ENCODE measurements at regions not wholly inside any gene's neighbourhood (a gene's known extent, or its start where the extent isn't known, plus 50 kb on each side); places are given as distances from the start of the nearest gene placed in this dataset.
"Not testable (repeated sequence)": the region's sequence is repeated elsewhere in the genome, so short reads cannot be mapped to it uniquely, and the experiment has no call there.

DNA sequence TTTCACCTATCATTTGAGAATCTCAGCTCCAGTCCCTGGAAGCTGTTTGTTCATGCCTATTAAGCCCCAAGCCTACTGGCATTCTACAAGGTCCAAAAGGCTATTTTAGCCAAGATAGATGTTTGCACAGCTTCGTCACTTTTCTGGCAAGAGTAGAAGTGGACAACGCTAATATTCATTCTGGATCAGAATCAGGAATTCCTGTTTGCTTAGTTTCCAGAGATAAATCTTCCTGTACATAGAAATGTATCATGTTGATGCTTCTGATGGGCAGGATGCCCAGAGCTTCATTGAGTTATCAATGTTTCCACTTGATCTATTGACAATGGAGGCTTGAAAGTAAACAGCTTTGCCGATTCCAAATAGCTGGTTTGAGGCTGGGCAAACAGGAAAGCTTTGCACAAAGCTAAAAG lies 260.7 kb upstream of the CA10 start:
- H3K9me3 ChIP-seq = peaks cover 0 to 3% (median 0%) of the 10 kb centered on the region in 4 donors
- DNase-seq = peak; percentile 18 to 89
- no peaks in the 10 kb centered on the region for H3K27me3 ChIP-seq
- H3K27ac ChIP-seq = no peak overlapping the region
- H3K4me1 ChIP-seq = peaks cover 0 to 16% (median 9%) of the 10 kb centered on the region in 4 donors
- intact Hi-C loops (cut with DNase I; ENCODE audit: low total_unique reads) = no loop called here
- H3K4me3 ChIP-seq = no peak overlapping the region
- TF ChIP-seq EP300 (IDR thresholded peaks at IDR 0.05) (no peak), POLR2A (IDR thresholded peaks at IDR 0.05) (no peak), POLR2AphosphoS5 (IDR thresholded peaks at IDR 0.05) (peak in 2 of 3 donors; percentile 64 to 83)
- TF ChIP-seq, protein P1, sequence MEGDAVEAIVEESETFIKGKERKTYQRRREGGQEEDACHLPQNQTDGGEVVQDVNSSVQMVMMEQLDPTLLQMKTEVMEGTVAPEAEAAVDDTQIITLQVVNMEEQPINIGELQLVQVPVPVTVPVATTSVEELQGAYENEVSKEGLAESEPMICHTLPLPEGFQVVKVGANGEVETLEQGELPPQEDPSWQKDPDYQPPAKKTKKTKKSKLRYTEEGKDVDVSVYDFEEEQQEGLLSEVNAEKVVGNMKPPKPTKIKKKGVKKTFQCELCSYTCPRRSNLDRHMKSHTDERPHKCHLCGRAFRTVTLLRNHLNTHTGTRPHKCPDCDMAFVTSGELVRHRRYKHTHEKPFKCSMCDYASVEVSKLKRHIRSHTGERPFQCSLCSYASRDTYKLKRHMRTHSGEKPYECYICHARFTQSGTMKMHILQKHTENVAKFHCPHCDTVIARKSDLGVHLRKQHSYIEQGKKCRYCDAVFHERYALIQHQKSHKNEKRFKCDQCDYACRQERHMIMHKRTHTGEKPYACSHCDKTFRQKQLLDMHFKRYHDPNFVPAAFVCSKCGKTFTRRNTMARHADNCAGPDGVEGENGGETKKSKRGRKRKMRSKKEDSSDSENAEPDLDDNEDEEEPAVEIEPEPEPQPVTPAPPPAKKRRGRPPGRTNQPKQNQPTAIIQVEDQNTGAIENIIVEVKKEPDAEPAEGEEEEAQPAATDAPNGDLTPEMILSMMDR (IDR thresholded peaks at IDR 0.05) = no peak
- 18 to 39% (median 24%) methylated on average over 3 of the region's 3 CpGs for WGBS, 5 donors
- no peaks in the 10 kb centered on the region for H3K36me3 ChIP-seq

DNA sequence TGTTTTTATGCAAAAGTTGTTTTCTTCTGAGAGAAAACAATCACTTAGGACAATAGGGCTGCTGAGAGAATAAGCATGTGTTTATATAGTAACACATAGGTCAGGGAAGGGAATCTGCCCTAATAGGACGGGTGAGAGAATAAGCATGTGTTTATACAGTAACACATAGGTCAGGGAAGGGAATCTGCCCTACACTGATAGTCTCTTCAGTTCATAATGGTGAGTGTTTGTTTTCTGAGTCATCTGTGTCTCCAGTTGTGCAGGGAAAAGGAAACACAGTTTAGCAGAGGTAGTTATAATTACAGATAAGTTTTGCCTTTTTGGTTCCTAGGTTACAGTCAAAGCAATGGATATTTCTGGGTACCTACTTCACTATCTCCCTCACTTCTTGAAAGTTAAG lies 252.3 kb upstream of the CA10 start:
- H3K27me3 ChIP-seq = no peaks in the 10 kb centered on the region
- no peaks in the 10 kb centered on the region for H3K36me3 ChIP-seq
- H3K4me1 ChIP-seq = no peaks in the 10 kb centered on the region
- no peaks in the 10 kb centered on the region for H3K9me3 ChIP-seq
- intact Hi-C loops (cut with DNase I; ENCODE audit: low total_unique reads) = no loop called here
- no peak overlapping the region for H3K4me3 ChIP-seq
- TF ChIP-seq POLR2AphosphoS5 (IDR thresholded peaks at IDR 0.05) (no peak), POLR2A (IDR thresholded peaks at IDR 0.05) (no peak), EP300 (IDR thresholded peaks at IDR 0.05) (no peak)
- TF ChIP-seq, protein P1 (IDR thresholded peaks at IDR 0.05) = no peak
- WGBS, 5 donors = 11 to 52% (median 33%) methylated on average over 1 of the region's 1 CpG
- DNase-seq = no peak
- no peak overlapping the region for H3K27ac ChIP-seq

DNA sequence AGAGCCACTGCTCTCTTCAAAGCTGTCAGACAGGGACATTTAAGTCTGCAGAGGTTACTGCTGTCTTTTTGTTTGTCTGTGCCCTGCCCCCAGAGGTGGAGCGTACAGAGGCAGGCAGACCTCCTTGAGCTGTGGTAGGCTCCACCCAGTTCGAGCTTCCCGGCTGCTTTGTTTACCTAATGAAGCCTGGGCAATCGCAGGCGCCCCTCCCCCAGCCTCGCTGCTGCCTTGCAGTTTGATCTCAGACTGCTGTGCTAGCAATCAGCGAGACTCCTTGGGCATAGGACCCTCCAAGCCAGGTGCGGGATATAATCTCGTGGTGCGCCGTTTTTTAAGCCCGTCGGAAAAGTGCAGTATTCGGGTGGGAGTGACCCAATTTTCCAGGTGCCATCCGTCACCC lies 250.7 kb upstream of the CA10 start:
- H3K9me3 ChIP-seq; H3K4me3 ChIP-seq; H3K36me3 ChIP-seq; H3K27ac ChIP-seq; H3K4me1 ChIP-seq; H3K27me3 ChIP-seq; intact Hi-C loops (cut with DNase I; ENCODE audit: low total_unique reads): not testable (repeated sequence)
- 60 to 80% (median 63%) methylated on average over 11 to 15 of the region's 15 CpGs for WGBS, 5 donors
- DNase-seq = peak in 1 of 2 donors; percentile 25

DNA sequence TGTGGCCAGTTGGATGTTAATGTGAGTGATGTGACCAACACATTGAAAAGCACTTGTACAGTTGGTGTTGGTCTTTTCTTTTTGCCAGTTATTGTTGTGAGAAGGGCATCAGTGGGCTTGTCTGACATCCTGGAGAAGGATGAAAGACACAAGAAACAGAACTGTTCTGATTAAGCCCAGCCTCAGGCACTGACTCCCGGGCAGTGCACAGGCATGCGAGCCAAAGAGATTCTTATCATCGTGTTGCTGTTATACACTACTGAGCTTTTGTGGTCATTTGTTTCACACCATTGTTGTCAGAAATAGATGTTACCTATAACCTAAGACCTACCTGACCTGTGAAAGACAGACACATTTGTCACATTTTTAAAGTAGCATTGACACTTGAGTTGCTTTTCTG lies 236.8 kb upstream of the CA10 start:
- intact Hi-C loops (cut with DNase I; ENCODE audit: low total_unique reads) = no loop called here
- TF ChIP-seq, protein P1 (IDR thresholded peaks at IDR 0.05) = no peak
- no peak for TF ChIP-seq POLR2AphosphoS5 (IDR thresholded peaks at IDR 0.05)
- TF ChIP-seq POLR2A (IDR thresholded peaks at IDR 0.05) = no peak
- no peak for TF ChIP-seq EP300 (IDR thresholded peaks at IDR 0.05)

DNA sequence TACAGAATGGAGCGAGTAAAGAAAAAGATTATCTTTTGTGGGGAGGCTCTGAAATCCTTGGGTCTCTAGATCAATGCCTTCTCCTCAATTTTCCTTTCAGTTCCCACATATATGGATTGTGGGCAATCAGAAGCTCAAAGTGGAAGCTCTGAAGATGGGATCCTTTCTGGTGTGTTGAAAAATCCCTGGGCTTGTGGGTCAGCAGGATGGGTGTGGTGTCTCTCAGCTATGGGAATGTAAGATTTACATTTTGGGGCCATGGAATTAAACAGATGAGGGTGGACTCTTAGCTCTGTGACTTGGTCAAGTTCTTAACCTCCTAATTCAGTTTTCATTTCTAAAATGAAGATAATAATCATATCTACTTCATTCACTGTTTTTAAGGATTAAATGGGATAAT lies 231.9 kb upstream of the CA10 start:
- DNase-seq = no peak

More for the DNA sequence above, 236.8 kb upstream of the CA10 start:
- Histone ChIP-seq H3K36me3 (no peaks in the 10 kb centered on the region), H3K4me1 (no peaks in the 10 kb centered on the region), H3K9me3 (no peaks in the 10 kb centered on the region), H3K27ac (no peak overlapping the region), H3K4me3 (no peak overlapping the region), H3K27me3 (no peaks in the 10 kb centered on the region)
- no peak for DNase-seq
- WGBS, 5 donors = 38 to 56% (median 48%) methylated on average over 3 of the region's 3 CpGs

More for the DNA sequence above, 231.9 kb upstream of the CA10 start:
- H3K4me3 ChIP-seq = no peak overlapping the region
- TF ChIP-seq POLR2AphosphoS5 (IDR thresholded peaks at IDR 0.05) = no peak
- TF ChIP-seq, protein P1 (IDR thresholded peaks at IDR 0.05) = no peak
- no peak for TF ChIP-seq EP300 (IDR thresholded peaks at IDR 0.05)
- no peak for TF ChIP-seq POLR2A (IDR thresholded peaks at IDR 0.05)
- no peaks in the 10 kb centered on the region for H3K4me1 ChIP-seq
- H3K9me3 ChIP-seq = no peaks in the 10 kb centered on the region
- H3K27me3 ChIP-seq = no peaks in the 10 kb centered on the region
- no peak overlapping the region for H3K27ac ChIP-seq
- WGBS, 5 donors = 85 to 100% (median 91%) methylated on average over 1 of the region's 1 CpG
- H3K36me3 ChIP-seq = no peaks in the 10 kb centered on the region
- intact Hi-C loops (cut with DNase I; ENCODE audit: low total_unique reads) = no loop called here

Data from stomach (tissue), 8 donors.